Caco-2 (cell line): ENCODE measurements at regions not wholly inside any gene's neighbourhood (a gene's known extent, or its start where the extent isn't known, plus 50 kb on each side); places are given as distances from the start of the nearest gene placed in this dataset.

ENCODE experiments used
- BruUV-seq: library from RNA; stranded (reverse); fragments of 400-500 nt; replicated peaks from 2 replicates; lab custom pipeline; 2021; lab: Mats Ljungman, UMichigan
- CTCF ChIA-PET: fragments of 300-600 bp; sonication (Branson Sonifier 250); formaldehyde crosslinking; loops from one replicate; lab custom pipeline; 2022; ENCODE audit warnings: antibody characterized with exemption; lab: Charles Lee
- POLR2A ChIA-PET: fragments of 300-600 bp; sonication (Branson Sonifier 250); formaldehyde crosslinking; loops from one replicate; lab custom pipeline; 2022; ENCODE audit warnings: antibody characterized with exemption; lab: Charles Lee
- DNase-seq, 2 experiments: peaks; one replicate each; pipeline versions ENCODE4 v3.0.0 to v3.0.0-alpha.2; 2020 to 2022
- H3K27me3 ChIP-seq: replicated peaks from 2 replicates; pipeline ENCODE4 v1.6.0; 2011; ENCODE audit warnings: low read length; ENCODE audit not compliant: control insufficient read depth, insufficient read depth
- H3K36me3 ChIP-seq: 2 replicates; pipeline ENCODE4 v1.5.1; 2011; ENCODE audit warnings: low read length; ENCODE audit not compliant: control insufficient read depth, insufficient read depth
- H3K4me1 ChIP-seq: fragments of 250-450 bp; sonication (Bioruptor Pico); 2 replicates; pipeline ENCODE4 v1.5.1; 2020; ENCODE audit warnings: mild to moderate bottlenecking
- H3K4me3 ChIP-seq: 2 replicates; pipeline ENCODE4 v1.5.1; 2011; ENCODE audit warnings: low read depth, mild to moderate bottlenecking, control low read depth, low read length
- H3K9me3 ChIP-seq: fragments of 250-450 bp; sonication (Bioruptor Pico); 2 replicates; pipeline ENCODE4 v1.5.1; 2020; ENCODE audit warnings: mild to moderate bottlenecking, moderate library complexity
- H3K27ac Mint-ChIP-seq: one replicate; pipeline ENCODE4 v1.8.0; 2022; ENCODE audit warnings: mixed read lengths; ENCODE audit not compliant: unreplicated experiment
- H3K27me3 Mint-ChIP-seq: one replicate; pipeline ENCODE4 v1.8.0; 2022; ENCODE audit warnings: mixed read lengths; ENCODE audit not compliant: insufficient read depth, unreplicated experiment
- H3K36me3 Mint-ChIP-seq: one replicate; pipeline ENCODE4 v1.8.0; 2022; ENCODE audit warnings: mild to moderate bottlenecking, mixed read lengths; ENCODE audit not compliant: insufficient read depth, unreplicated experiment
- H3K4me1 Mint-ChIP-seq: one replicate; pipeline ENCODE4 v1.8.0; 2022; ENCODE audit warnings: low read depth, mixed read lengths; ENCODE audit not compliant: unreplicated experiment
- H3K4me3 Mint-ChIP-seq: one replicate; pipeline ENCODE4 v1.8.0; 2022; ENCODE audit warnings: mild to moderate bottlenecking, moderate library complexity, mixed read lengths; ENCODE audit not compliant: unreplicated experiment
- H3K9me3 Mint-ChIP-seq: one replicate; pipeline ENCODE4 v1.8.0; 2022; ENCODE audit warnings: mixed read lengths; ENCODE audit not compliant: unreplicated experiment
- intact Hi-C: fragments of 100-400 bp; cut with micrococcal nuclease; formaldehyde crosslinking; loops from one replicate; pipeline ENCODE4 v1.10.0; 2022; ENCODE audit not compliant: unreplicated experiment
- TF ChIP-seq, protein P1 (sequence below), 2 experiments: fragments of 200-600 bp in 1 of 2; IDR thresholded peaks; 1 replicate in 1 of 2; 2 replicates in 1 of 2; pipeline versions ENCODE4 v1.5.1 to v1.8.0; 2011 to 2022; ENCODE audit warnings: antibody characterized with exemption in 1 of 2, control low read depth in 1 of 2, inconsistent platforms in 1 of 2, low read depth in 1 of 2, low read length in 1 of 2, mild to moderate bottlenecking in 1 of 2, moderate library complexity in 1 of 2; ENCODE audit not compliant: insufficient read depth in 1 of 2, severe bottlenecking in 1 of 2, unreplicated experiment in 1 of 2

DNA sequence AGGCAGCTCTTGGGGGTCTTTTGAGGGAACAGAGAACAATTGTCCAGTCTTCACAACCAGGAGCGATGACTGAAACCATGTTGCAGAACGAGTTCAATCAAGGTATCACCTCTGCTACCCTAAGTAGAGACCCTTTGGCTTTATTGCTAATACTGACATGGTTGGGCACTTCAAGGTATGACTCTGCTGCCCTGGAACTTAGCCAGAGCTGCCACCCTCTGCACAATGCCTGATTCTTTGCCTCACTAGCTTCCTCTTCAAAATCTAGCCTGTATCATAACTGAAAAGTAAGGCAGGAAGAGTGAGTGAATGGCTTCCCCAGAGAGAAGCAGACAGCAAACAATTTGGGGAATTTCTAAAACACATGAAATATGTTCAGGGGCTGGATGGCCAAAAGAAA, 592.7 kb upstream of the NRSN1 start:
- POLR2A ChIA-PET, result no interaction called here
- Mint-ChIP-seq H3K9me3 (no peaks in the 10 kb centered on the region), H3K36me3 (no peaks in the 10 kb centered on the region), H3K4me1 (peaks cover 11% of the 10 kb centered on the region), H3K27ac (no peak overlapping the region), H3K4me3 (no peak overlapping the region), H3K27me3 (no peaks in the 10 kb centered on the region)
- TF ChIP-seq, protein P1, sequence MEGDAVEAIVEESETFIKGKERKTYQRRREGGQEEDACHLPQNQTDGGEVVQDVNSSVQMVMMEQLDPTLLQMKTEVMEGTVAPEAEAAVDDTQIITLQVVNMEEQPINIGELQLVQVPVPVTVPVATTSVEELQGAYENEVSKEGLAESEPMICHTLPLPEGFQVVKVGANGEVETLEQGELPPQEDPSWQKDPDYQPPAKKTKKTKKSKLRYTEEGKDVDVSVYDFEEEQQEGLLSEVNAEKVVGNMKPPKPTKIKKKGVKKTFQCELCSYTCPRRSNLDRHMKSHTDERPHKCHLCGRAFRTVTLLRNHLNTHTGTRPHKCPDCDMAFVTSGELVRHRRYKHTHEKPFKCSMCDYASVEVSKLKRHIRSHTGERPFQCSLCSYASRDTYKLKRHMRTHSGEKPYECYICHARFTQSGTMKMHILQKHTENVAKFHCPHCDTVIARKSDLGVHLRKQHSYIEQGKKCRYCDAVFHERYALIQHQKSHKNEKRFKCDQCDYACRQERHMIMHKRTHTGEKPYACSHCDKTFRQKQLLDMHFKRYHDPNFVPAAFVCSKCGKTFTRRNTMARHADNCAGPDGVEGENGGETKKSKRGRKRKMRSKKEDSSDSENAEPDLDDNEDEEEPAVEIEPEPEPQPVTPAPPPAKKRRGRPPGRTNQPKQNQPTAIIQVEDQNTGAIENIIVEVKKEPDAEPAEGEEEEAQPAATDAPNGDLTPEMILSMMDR (IDR thresholded peaks at IDR 0.05; ENCODE audit: insufficient read depth in 1 of 2, low read depth in 1 of 2, low read length in 1 of 2, severe bottlenecking in 1 of 2, unreplicated experiment in 1 of 2), result no peak
- Histone ChIP-seq H3K27me3 (no peaks in the 10 kb centered on the region), H3K4me3 (no peak overlapping the region), H3K9me3 (no peaks in the 10 kb centered on the region), H3K36me3 (no peaks in the 10 kb centered on the region), H3K4me1 (no peaks in the 10 kb centered on the region)
- no TSS peak for BruUV-seq
- no peak for DNase-seq
- CTCF ChIA-PET, result no interaction called here
- intact Hi-C loops, result no loop called here

GRCh38 chr6:23533944-23534343, 592.1 kb upstream of the NRSN1 start:
- Histone ChIP-seq H3K4me1 (no peaks in the 10 kb centered on the region), H3K36me3 (no peaks in the 10 kb centered on the region), H3K9me3 (no peaks in the 10 kb centered on the region), H3K27me3 (no peaks in the 10 kb centered on the region), H3K4me3 (no peak overlapping the region)
- intact Hi-C loops, result no loop called here
- H3K27me3 Mint-ChIP-seq, result no peaks in the 10 kb centered on the region
- CTCF ChIA-PET, result no interaction called here
- H3K36me3 Mint-ChIP-seq, result no peaks in the 10 kb centered on the region
- TF ChIP-seq, protein P1 (IDR thresholded peaks at IDR 0.05; ENCODE audit: insufficient read depth in 1 of 2, low read depth in 1 of 2, low read length in 1 of 2, severe bottlenecking in 1 of 2, unreplicated experiment in 1 of 2), result no peak
- H3K4me1 Mint-ChIP-seq, result peaks cover 14% of the 10 kb centered on the region
- no peak overlapping the region for H3K4me3 Mint-ChIP-seq
- DNase-seq, result no peak
- H3K27ac Mint-ChIP-seq, result no peak overlapping the region
- POLR2A ChIA-PET, result no interaction called here
- no peaks in the 10 kb centered on the region for H3K9me3 Mint-ChIP-seq
- BruUV-seq, result no TSS peak

GRCh38 chr6:23534351-23534750, 591.7 kb upstream of the NRSN1 start:
- no peaks in the 10 kb centered on the region for H3K36me3 Mint-ChIP-seq
- Histone ChIP-seq H3K9me3 (no peaks in the 10 kb centered on the region), H3K36me3 (no peaks in the 10 kb centered on the region), H3K4me1 (no peaks in the 10 kb centered on the region), H3K27me3 (no peaks in the 10 kb centered on the region), H3K4me3 (no peak overlapping the region)
- H3K9me3 Mint-ChIP-seq, result no peaks in the 10 kb centered on the region
- no TSS peak for BruUV-seq
- TF ChIP-seq, protein P1 (IDR thresholded peaks at IDR 0.05; ENCODE audit: insufficient read depth in 1 of 2, low read depth in 1 of 2, low read length in 1 of 2, severe bottlenecking in 1 of 2, unreplicated experiment in 1 of 2), result no peak
- intact Hi-C loops, result no loop called here
- H3K27me3 Mint-ChIP-seq, result no peaks in the 10 kb centered on the region
- H3K4me3 Mint-ChIP-seq, result no peak overlapping the region
- no peak overlapping the region for H3K27ac Mint-ChIP-seq
- DNase-seq, result no peak
- ChIA-PET CTCF (no interaction called here), POLR2A (no interaction called here)
- H3K4me1 Mint-ChIP-seq, result peaks cover 14% of the 10 kb centered on the region
